ENCODE measurements at regions not wholly inside any gene's neighbourhood (a gene's known extent, or its start where the extent isn't known, plus 50 kb on each side); places are given as distances from the start of the nearest gene placed in this dataset.

DNA sequence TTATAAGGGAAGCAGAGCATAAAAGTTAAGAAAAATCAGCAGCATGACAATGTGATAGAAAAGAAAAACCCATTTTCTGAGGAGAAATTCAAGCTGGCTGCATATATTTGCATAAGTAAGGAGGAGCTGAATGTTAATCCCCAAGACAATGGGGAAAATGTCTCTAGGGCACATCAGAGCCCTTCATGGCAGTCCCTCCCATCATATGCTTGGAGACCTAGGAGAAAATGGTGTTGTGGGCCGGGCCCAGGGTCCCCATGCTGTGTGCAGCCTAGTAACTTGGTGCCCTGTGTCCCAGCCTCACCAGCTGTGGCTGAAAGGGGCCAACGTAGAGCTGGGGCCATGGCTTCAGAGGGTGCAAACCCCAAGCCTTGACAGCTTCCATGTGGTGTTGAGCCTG lies 100.6 kb upstream of the PLPPR4 start:
- no peak for DNase-seq (ENCODE audit: low read depth, low spot score)

DNA sequence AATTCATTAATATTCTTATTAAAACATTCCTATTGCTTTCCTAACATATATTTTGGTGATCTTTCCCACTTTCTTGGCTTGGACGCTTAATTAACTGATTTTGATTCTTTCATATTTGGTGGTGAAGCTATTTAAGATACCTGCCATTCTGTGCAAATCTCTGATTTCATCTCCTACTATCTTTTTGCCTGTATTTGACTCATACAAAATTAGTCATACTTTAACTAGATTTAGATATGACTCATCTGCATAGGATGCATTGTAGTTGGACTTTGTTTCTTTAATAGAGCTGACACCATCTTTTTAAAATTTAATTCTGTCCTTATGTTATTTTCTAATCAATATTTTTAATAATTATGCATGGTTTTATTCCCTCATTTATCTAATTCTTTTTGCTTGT lies 93.8 kb upstream of the PLPPR4 start:
- DNase-seq (ENCODE audit: low read depth, low spot score): no peak

GRCh38 chr1:99171184-99171813 lies 93.0 kb upstream of the PLPPR4 start:
- DNase-seq (ENCODE audit: low read depth, low spot score): no peak

GRCh38 chr1:99173282-99173681 lies 91.0 kb upstream of the PLPPR4 start:
- DNase-seq (ENCODE audit: low read depth, low spot score): no peak

DNA sequence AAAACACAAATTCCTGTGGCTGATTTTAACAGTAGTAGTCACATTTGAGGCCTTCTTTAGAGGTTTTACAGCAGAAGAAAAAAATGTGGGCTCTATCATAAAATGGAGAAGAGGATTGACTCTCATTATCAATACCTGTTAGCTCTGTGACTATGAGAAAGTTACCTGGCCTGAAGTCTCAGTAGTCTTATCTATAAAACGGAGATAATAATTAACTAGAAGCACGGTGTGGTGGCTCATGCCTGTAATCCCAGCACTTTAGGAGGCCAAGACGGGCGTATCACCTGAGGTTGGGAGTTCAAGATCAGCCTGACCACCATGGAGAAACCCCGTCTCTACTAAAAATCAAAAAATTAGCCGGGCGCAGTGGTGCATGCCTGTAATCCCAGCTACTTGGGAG lies 90.4 kb upstream of the PLPPR4 start:
- no peak for DNase-seq (ENCODE audit: low read depth, low spot score)

GRCh38 chr1:99176753-99177152 lies 87.5 kb upstream of the PLPPR4 start:
- DNase-seq (ENCODE audit: low read depth, low spot score): no peak

GRCh38 chr1:99177465-99177864 lies 86.8 kb upstream of the PLPPR4 start:
- DNase-seq (ENCODE audit: low read depth, low spot score): no peak

GRCh38 chr1:99180343-99180808 lies 83.9 kb upstream of the PLPPR4 start:
- peak; percentile 61 for DNase-seq (ENCODE audit: low read depth, low spot score)

GRCh38 chr1:99180915-99181314 lies 83.4 kb upstream of the PLPPR4 start:
- DNase-seq (ENCODE audit: low read depth, low spot score): no peak

DNA sequence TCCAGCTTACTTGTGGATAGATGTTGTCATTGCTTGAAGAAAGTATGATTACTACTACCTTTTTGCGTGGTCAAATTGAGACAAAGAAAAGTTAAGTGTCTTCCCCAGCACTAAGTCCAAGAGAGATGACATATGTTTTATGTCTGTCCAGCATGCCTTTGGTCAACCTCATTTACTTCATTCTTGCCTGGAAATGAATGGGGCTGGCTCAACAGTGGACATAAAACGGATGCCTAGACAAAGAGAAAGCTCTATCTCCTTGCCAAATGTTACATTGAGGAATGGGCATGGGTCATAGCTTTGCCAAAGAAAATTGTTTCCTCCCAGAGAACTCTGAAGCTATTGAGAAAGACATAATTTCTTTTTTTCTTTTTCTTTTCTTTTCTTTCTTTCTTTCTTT lies 82.4 kb upstream of the PLPPR4 start:
- no peak for DNase-seq (ENCODE audit: low read depth, low spot score)

- no peak for DNase-seq (ENCODE audit: low read depth, low spot score)
Observed at GRCh38 chr1:99185196-99185595, 79.1 kb upstream of the PLPPR4 start.

DNA sequence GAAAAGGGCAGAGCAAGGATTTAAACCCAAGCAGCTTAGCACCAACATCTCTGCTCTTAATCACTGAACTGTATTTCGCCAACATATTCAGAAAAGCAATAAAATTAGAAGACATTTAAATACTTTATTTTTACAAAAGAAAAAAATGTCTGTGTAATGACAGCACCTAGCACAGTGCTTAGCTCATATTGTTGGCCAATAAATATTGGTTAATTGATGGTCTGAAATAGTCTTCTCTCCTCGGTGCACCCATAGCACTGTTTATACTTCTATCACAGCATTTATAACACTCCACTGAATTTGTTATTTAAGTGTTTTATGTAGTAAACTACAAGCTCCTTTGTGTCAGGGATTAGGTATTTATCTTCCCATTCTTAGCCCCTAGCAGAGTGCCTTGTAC lies 70.9 kb upstream of the PLPPR4 start:
- DNase-seq (ENCODE audit: low read depth, low spot score): no peak

DNA sequence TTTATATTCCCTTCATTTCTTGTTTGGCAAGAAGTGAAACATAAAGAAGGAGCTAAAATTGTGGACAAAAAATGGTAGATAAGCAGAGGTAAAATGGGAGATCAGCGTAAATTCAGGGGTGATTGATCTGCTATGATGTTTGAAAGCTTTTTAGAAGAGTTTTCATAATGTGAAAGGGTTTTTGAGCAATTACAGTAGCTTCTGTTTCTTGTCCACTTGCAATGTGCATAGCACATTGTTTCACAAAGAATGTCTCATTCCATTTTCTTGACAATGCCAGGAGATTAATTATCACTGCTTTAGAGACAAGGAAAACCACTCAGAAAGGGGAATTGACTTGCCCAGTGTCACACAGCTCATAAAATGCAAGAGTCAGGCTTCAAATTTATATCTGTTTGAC lies 65.9 kb upstream of the PLPPR4 start:
- DNase-seq (ENCODE audit: low read depth, low spot score): no peak

DNA sequence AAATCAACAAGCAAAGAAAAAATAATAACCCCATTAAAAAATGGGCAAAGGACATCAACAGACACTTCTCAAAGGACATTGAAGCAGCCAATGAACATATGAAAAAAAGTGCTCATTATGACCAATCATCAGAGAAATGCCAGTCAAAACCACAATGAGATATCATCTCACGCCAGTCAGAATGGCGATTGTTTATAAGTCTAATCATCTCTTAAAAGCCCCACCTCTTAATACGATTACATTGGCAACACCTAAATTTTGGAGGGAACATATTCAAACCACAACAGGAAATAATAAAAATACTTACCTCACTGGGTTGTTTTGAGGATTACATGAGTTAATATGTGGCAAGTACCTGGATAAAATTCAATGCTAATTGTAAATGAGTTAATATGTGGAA lies 57.1 kb upstream of the PLPPR4 start:
- no peak for DNase-seq (ENCODE audit: low read depth, low spot score)

Measured in ELF-1 (cell line).